Prostate gland (tissue), 2 donors: ENCODE measurements at regions not wholly inside any gene's neighbourhood (a gene's known extent, or its start where the extent isn't known, plus 50 kb on each side); places are given as distances from the start of the nearest gene placed in this dataset.

ENCODE experiments used
- DNase-seq: peaks from one replicate; pipeline ENCODE4 v3.0.0-alpha.2; 2019; ENCODE audit warnings: low spot score
- H3K27ac ChIP-seq, 2 donors: fragments of 200-600 bp; sonication (generic); 2 replicates each; pipeline ENCODE4 v1.5.1; 2017 to 2019
- H3K27me3 ChIP-seq: fragments of 200-600 bp; sonication (generic); replicated peaks from 2 replicates; pipeline ENCODE4 v1.5.1; 2019; ENCODE audit not compliant: insufficient read depth
- H3K36me3 ChIP-seq, 2 donors: fragments of 200-600 bp; sonication (generic); 1 replicate in 1 of 2; 2 replicates in 1 of 2; pipeline versions ENCODE4 v1.5.1 to v1.8.1; 2017 to 2019
- H3K4me1 ChIP-seq: fragments of 200-600 bp; sonication (generic); replicated peaks from 2 replicates; pipeline ENCODE4 v1.5.1; 2019
- H3K4me3 ChIP-seq, 2 donors: fragments of 200-600 bp; sonication (generic); 2 replicates each; pipeline ENCODE4 v1.5.1; 2017 to 2019
- H3K9me3 ChIP-seq: fragments of 200-600 bp; sonication (generic); 2 replicates; pipeline ENCODE4 v1.5.1; 2017
- POLR2A ChIP-seq: fragments of 450-650 bp; IDR thresholded peaks from one replicate; pipeline ENCODE4 v1.6.1; 2016; ENCODE audit warnings: antibody characterized with exemption, mild to moderate bottlenecking
- POLR2AphosphoS5 ChIP-seq: sonication (generic); formaldehyde crosslinking; IDR thresholded peaks from one replicate; pipeline ENCODE4 v1.6.1; 2017; ENCODE audit warnings: antibody characterized with exemption
- WGBS: methylation state at CpG from one replicate; pipeline ENCODE4 v1.1.5; 2018; 5-methylcytosine and 5-hydroxymethylcytosine counted together
- intact Hi-C: fragments of 100-400 bp; cut with DNase I; formaldehyde crosslinking; loops from one replicate; pipeline ENCODE4 v1.14.2; 2022
- TF ChIP-seq, protein P1 (sequence below), 4 experiments: fragments of 200-600 bp in 2 of 4; fragments of 450-650 bp in 2 of 4; sonication (generic) in 2 of 4; IDR thresholded peaks; 1 replicate in 3 of 4; 2 replicates in 1 of 4; pipeline ENCODE4 v1.5.1; 2016 to 2019; ENCODE audit warnings: antibody characterized with exemption in 4 of 4, mild to moderate bottlenecking in 2 of 4, moderate library complexity in 2 of 4

- intact Hi-C loops: no loop called here
- 94% methylated on average over 2 of the region's 2 CpGs for WGBS
- Histone ChIP-seq H3K27me3 (no peaks in the 10 kb centered on the region), H3K4me1 (no peaks in the 10 kb centered on the region), H3K36me3 (no peaks in the 10 kb centered on the region), H3K4me3 (no peak overlapping the region), H3K27ac (no peak overlapping the region), H3K9me3 (no peaks in the 10 kb centered on the region)
- TF ChIP-seq POLR2A (no peak), POLR2AphosphoS5 (no peak)
- no peak for DNase-seq
These were observed 566.6 kb upstream of the EPHA7 start for GRCh38 chr6:93985953-93986352.

DNA sequence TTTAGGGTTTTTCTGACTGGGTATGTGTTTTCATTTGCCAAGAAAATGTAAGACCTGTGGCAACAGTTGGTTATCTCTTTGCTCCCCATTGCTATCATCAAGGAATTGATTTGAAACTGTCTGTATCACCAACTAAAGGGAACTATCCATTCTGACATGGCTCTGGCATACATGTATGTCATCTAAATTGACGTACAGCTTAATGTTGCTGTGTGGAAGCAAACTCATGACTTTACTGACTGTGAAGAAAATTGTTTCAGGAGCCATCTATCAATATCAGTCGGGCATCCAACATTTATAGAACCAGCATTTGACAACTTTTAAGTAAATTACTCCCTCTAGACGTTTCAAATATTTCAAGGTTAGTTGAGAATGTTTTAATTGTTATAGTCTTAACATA is 555.8 kb upstream of the EPHA7 start:
- H3K27ac ChIP-seq: no peak overlapping the region
- intact Hi-C loops: no loop called here
- H3K4me3 ChIP-seq: no peak overlapping the region
- no peaks in the 10 kb centered on the region for H3K36me3 ChIP-seq
- no peaks in the 10 kb centered on the region for H3K4me1 ChIP-seq
- no peaks in the 10 kb centered on the region for H3K9me3 ChIP-seq
- H3K27me3 ChIP-seq: no peaks in the 10 kb centered on the region
- DNase-seq: no peak
- no peak for TF ChIP-seq POLR2AphosphoS5
- no peak for TF ChIP-seq POLR2A
- TF ChIP-seq, protein P1, sequence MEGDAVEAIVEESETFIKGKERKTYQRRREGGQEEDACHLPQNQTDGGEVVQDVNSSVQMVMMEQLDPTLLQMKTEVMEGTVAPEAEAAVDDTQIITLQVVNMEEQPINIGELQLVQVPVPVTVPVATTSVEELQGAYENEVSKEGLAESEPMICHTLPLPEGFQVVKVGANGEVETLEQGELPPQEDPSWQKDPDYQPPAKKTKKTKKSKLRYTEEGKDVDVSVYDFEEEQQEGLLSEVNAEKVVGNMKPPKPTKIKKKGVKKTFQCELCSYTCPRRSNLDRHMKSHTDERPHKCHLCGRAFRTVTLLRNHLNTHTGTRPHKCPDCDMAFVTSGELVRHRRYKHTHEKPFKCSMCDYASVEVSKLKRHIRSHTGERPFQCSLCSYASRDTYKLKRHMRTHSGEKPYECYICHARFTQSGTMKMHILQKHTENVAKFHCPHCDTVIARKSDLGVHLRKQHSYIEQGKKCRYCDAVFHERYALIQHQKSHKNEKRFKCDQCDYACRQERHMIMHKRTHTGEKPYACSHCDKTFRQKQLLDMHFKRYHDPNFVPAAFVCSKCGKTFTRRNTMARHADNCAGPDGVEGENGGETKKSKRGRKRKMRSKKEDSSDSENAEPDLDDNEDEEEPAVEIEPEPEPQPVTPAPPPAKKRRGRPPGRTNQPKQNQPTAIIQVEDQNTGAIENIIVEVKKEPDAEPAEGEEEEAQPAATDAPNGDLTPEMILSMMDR (IDR thresholded peaks at IDR 0.05): no peak
- 71% methylated on average over 3 of the region's 3 CpGs for whole genome bisulfite sequencing

DNA sequence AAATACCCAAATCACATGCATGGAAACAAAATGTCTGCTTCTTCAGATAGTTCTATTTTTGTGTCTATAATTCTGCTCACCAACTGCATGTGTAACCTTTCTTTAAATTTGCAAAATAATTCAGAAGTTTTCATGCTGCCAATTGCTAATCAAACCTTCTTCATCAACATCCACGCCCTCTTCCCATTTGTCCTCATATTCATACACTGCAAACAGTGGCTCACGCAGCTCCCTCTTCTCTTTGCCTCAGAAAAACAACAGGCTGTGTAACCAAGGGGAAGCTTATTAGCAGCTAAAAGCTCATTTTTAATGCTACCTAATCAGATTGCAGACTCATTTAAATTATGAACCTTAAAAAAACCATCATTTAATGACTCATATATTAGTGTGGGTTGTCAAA is 555.0 kb upstream of the EPHA7 start:
- 84% methylated on average over 2 of the region's 2 CpGs for WGBS
- DNase-seq: no peak
- no peak overlapping the region for H3K27ac ChIP-seq
- TF ChIP-seq, protein P1 (IDR thresholded peaks at IDR 0.05): no peak
- TF ChIP-seq POLR2A: no peak
- TF ChIP-seq POLR2AphosphoS5: no peak
- H3K4me3 ChIP-seq: no peak overlapping the region
- H3K36me3 ChIP-seq: no peaks in the 10 kb centered on the region
- H3K4me1 ChIP-seq: no peaks in the 10 kb centered on the region
- intact Hi-C loops: no loop called here
- H3K9me3 ChIP-seq: no peaks in the 10 kb centered on the region
- no peaks in the 10 kb centered on the region for H3K27me3 ChIP-seq

GRCh38 chr6:93972791-93973190 is 553.4 kb upstream of the EPHA7 start:
- Histone ChIP-seq H3K9me3 (no peaks in the 10 kb centered on the region), H3K27ac (no peak overlapping the region), H3K4me3 (no peak overlapping the region), H3K27me3 (no peaks in the 10 kb centered on the region), H3K4me1 (no peaks in the 10 kb centered on the region), H3K36me3 (no peaks in the 10 kb centered on the region)
- 77% methylated on average over 3 of the region's 3 CpGs for WGBS
- TF ChIP-seq POLR2AphosphoS5 (no peak), POLR2A (no peak)
- TF ChIP-seq, protein P1 (IDR thresholded peaks at IDR 0.05): no peak
- intact Hi-C loops: no loop called here
- DNase-seq: no peak

DNA sequence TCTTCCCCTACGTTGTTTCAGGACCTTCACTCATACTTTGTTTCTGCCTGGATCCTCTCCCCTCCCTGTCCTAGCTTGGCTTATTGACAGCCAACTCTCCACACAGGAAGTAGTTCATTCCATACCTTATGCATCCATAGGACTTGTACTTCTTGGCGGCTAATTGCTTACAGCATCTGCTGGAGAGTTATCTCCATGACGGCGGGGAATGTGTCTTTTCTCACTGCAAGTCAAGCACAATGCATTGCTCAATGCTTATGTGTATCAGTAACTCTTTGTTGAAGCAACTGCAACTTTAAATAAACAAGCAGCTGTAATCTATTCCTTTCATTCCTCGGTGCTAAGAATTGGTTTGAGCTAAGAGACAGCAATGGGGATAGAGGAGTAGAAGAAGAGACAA is 551.3 kb upstream of the EPHA7 start:
- Histone ChIP-seq H3K27me3 (no peaks in the 10 kb centered on the region), H3K27ac (no peak overlapping the region), H3K4me3 (no peak overlapping the region), H3K4me1 (no peaks in the 10 kb centered on the region), H3K9me3 (no peaks in the 10 kb centered on the region), H3K36me3 (no peaks in the 10 kb centered on the region)
- 74% methylated on average over 5 of the region's 5 CpGs for WGBS
- TF ChIP-seq, protein P1 (IDR thresholded peaks at IDR 0.05): no peak
- TF ChIP-seq POLR2AphosphoS5 (no peak), POLR2A (no peak)
- no peak for DNase-seq
- intact Hi-C loops: no loop called here
